Adrenal gland (tissue), 5 donors: ENCODE measurements at regions not wholly inside any gene's neighbourhood (a gene's known extent, or its start where the extent isn't known, plus 50 kb on each side); places are given as distances from the start of the nearest gene placed in this dataset.

Experiments used
- CTCF ChIP-seq, 6 experiments: fragments of 450-650 bp in 4 of 6; fragments of 200-600 bp in 2 of 6; sonication (generic) in 1 of 6; IDR thresholded peaks; 1 replicate in 5 of 6; 2 replicates in 1 of 6; pipeline versions ENCODE4 v1.5.1 to v1.8.0; 2016 to 2021; ENCODE audit warnings: antibody characterized with exemption in 6 of 6, mild to moderate bottlenecking in 2 of 6, moderate library complexity in 1 of 6
- POLR2A ChIP-seq, 2 donors: fragments of 450-650 bp; IDR thresholded peaks; one replicate each; pipeline ENCODE4 v1.6.1; 2017; ENCODE audit warnings: antibody characterized with exemption in 2 of 2, mild to moderate bottlenecking in 2 of 2, moderate library complexity in 1 of 2
- donor health status: DM: no; HTN: no; CAD: no.

GRCh38 chr15:38755718-38756117 is 191.1 kb upstream of the RASGRP1 start:
- TF ChIP-seq CTCF (IDR thresholded peaks at IDR 0.05) (no peak), POLR2A (IDR thresholded peaks at IDR 0.05) (no peak)
